ENCODE measurements at regions not wholly inside any gene's neighbourhood (a gene's known extent, or its start where the extent isn't known, plus 50 kb on each side); places are given as distances from the start of the nearest gene placed in this dataset.

- Histone ChIP-seq H3K4me1 (ENCODE audit: control insufficient read depth, low read length) (no peaks in the 10 kb centered on the region), H3K9me3 (ENCODE audit: control insufficient read depth, insufficient read depth, low read length) (no peaks in the 10 kb centered on the region), H3K4me2 (ENCODE audit: low read length) (no peak overlapping the region), H3K9me2 (replicated peaks; ENCODE audit: control insufficient read depth, low read length) (no peaks in the 10 kb centered on the region), H3K27ac (ENCODE audit: low read depth, low read length) (no peak overlapping the region), H3K36me3 (ENCODE audit: control insufficient read depth, low read length) (no peaks in the 10 kb centered on the region), H4K20me1 (ENCODE audit: control insufficient read depth, insufficient read depth, low read depth, low read length) (no peaks in the 10 kb centered on the region), H3K4me3 (ENCODE audit: low read length) (no peak overlapping the region), H3F3A (ENCODE audit: control insufficient read depth, insufficient read depth) (no peaks in the 10 kb centered on the region), H3K27me3 (ENCODE audit: control insufficient read depth, low read length) (no peaks in the 10 kb centered on the region), H3K79me2 (ENCODE audit: control insufficient read depth, low read length) (no peaks in the 10 kb centered on the region)
- no peak for TF ChIP-seq EZH2phosphoT487 (IDR thresholded peaks at IDR 0.05; ENCODE audit: borderline replicate concordance, low read length)
- no peak for TF ChIP-seq CTCF (IDR thresholded peaks at IDR 0.05; ENCODE audit: low read depth, low read length, poor library complexity, severe bottlenecking)
Measured at GRCh38 chr6:78340755-78341154, 526.6 kb upstream of the IRAK1BP1 start.

GRCh38 chr6:78345882-78346281 lies 521.5 kb upstream of the IRAK1BP1 start:
- no peaks in the 10 kb centered on the region for H3K27me3 ChIP-seq (ENCODE audit: control insufficient read depth, low read length)
- no peak overlapping the region for H3K4me3 ChIP-seq (ENCODE audit: low read length)
- no peaks in the 10 kb centered on the region for H3K9me3 ChIP-seq (ENCODE audit: control insufficient read depth, insufficient read depth, low read length)
- no peak overlapping the region for H3K27ac ChIP-seq (ENCODE audit: low read depth, low read length)
- no peaks in the 10 kb centered on the region for H4K20me1 ChIP-seq (ENCODE audit: control insufficient read depth, insufficient read depth, low read depth, low read length)
- H3K79me2 ChIP-seq (ENCODE audit: control insufficient read depth, low read length): no peaks in the 10 kb centered on the region
- no peaks in the 10 kb centered on the region for H3K4me1 ChIP-seq (ENCODE audit: control insufficient read depth, low read length)
- no peaks in the 10 kb centered on the region for H3F3A ChIP-seq (ENCODE audit: control insufficient read depth, insufficient read depth)
- TF ChIP-seq CTCF (IDR thresholded peaks at IDR 0.05; ENCODE audit: low read depth, low read length, poor library complexity, severe bottlenecking): no peak
- no peak overlapping the region for H3K4me2 ChIP-seq (ENCODE audit: low read length)
- H3K36me3 ChIP-seq (ENCODE audit: control insufficient read depth, low read length): no peaks in the 10 kb centered on the region
- H3K9me2 ChIP-seq (replicated peaks; ENCODE audit: control insufficient read depth, low read length): no peaks in the 10 kb centered on the region

- H3K9me2 ChIP-seq (replicated peaks; ENCODE audit: control insufficient read depth, low read length): no peaks in the 10 kb centered on the region
- no peaks in the 10 kb centered on the region for H3K4me1 ChIP-seq (ENCODE audit: control insufficient read depth, low read length)
- H3K9me3 ChIP-seq (ENCODE audit: control insufficient read depth, insufficient read depth, low read length): no peaks in the 10 kb centered on the region
- H3K79me2 ChIP-seq (ENCODE audit: control insufficient read depth, low read length): no peaks in the 10 kb centered on the region
- H3K4me2 ChIP-seq (ENCODE audit: low read length): no peak overlapping the region
- no peak for TF ChIP-seq CTCF (IDR thresholded peaks at IDR 0.05; ENCODE audit: low read depth, low read length, poor library complexity, severe bottlenecking)
- no peak for TF ChIP-seq EZH2phosphoT487 (IDR thresholded peaks at IDR 0.05; ENCODE audit: borderline replicate concordance, low read length)
- no peak overlapping the region for H3K4me3 ChIP-seq (ENCODE audit: low read length)
- H3F3A ChIP-seq (ENCODE audit: control insufficient read depth, insufficient read depth): no peaks in the 10 kb centered on the region
- no peaks in the 10 kb centered on the region for H3K36me3 ChIP-seq (ENCODE audit: control insufficient read depth, low read length)
- H3K27ac ChIP-seq (ENCODE audit: low read depth, low read length): no peak overlapping the region
- H3K27me3 ChIP-seq (ENCODE audit: control insufficient read depth, low read length): no peaks in the 10 kb centered on the region
- no peaks in the 10 kb centered on the region for H4K20me1 ChIP-seq (ENCODE audit: control insufficient read depth, insufficient read depth, low read depth, low read length)
Measured at GRCh38 chr6:78347191-78347916, 520.0 kb upstream of the IRAK1BP1 start.

Measured in DOHH2 (cell line).